ENCODE measurements at regions not wholly inside any gene's neighbourhood (a gene's known extent, or its start where the extent isn't known, plus 50 kb on each side); places are given as distances from the start of the nearest gene placed in this dataset.
"Not testable (repeated sequence)": the region's sequence is repeated elsewhere in the genome, so short reads cannot be mapped to it uniquely, and the experiment has no call there.

DNA sequence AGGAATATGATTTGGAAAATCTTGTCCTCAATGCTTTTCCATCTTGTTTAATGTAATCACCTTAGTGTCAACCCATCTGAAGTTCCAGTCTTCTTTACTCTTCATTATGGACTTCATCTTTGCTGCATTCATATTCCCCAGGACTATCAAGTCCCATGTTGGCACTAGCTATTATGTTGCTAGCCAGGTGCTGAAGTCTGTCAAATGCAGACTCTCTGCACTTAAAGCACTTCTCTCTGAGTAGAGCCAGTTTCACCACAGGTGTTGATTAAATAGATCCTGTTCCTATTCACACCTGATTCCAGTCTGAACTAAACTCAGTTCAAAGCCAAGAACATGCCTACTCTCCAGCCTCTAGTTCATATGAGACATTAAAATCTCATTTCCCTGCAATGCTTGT lies 75.0 kb upstream of the PKN2 start:
- no peak for DNase-seq

DNA sequence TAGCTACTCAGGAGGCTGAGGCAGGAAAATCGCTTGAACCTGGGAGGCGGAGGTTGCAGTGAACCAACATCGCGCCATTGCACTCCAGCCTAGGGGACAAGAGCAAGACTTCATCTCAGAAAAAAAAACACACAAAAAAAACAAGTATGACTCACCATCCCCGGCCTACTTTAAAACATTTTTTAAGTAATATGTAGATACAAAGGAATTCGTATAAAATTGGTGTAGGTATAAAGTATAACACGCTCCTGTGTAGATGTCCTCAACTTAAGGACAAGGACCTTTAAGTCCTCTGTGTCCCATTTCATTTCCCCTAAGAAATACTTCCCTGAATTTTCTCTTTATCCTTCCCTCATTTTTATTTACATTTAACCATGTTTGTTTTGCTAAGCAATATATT lies 73.4 kb upstream of the PKN2 start:
- DNase-seq: no peak

DNA sequence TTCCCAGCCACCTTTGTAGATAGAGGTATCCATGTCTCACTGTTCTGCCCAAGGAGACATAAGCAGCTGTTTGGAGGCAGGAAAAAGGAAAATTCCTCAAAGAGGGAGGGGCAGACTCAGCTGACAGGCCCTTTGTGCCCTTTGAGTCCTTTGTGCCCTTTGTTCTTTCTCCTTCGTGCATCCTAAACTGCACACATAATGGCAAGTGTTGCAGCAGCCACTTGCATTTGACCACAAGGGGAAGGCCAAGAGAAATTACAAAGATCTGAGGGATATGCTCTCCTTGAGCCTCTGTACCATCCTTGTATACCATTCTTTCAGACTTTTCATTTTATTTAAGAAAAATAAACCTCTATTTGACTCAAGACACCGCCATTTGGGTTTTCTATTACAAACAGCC lies 71.8 kb upstream of the PKN2 start:
- DNase-seq: no peak

DNA sequence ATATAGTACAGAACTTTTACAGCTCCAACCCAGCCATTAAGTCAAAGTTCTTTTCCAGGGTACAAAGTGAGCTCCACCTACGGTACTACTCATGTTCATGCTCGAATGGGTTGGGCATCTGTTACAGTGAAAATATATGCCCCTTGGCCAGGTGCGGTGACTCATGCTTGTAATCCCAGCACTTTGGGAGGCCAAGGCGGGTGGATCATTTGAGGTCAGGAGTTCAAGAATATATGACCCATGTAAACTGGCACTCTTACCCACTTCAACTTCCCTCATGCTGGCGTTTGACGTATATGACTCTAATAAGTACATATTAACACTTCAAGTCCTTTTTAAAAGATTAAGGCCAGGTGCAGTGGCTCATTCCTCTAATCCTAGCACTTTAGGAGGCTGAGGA lies 71.3 kb upstream of the PKN2 start:
- DNase-seq: no peak

DNA sequence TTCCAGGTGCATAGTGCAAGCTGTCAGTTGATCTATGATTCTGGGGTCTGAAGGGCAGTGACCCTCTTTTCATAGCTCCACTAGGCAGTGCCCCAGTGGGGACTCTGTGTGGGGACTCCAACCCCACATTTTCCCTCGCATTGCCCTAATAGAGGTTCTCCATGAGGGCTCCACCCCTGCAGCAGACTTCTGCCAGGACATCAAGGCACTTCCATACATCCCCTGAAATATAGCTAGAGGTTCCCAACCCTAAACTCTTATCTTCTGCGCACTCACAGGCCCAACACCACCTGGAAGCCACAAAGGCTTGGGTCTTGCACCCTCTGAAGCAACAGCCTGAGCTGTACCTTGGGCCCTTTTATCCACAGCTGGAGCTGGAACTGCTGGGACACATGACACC lies 65.7 kb upstream of the PKN2 start:
- DNase-seq: no peak

DNA sequence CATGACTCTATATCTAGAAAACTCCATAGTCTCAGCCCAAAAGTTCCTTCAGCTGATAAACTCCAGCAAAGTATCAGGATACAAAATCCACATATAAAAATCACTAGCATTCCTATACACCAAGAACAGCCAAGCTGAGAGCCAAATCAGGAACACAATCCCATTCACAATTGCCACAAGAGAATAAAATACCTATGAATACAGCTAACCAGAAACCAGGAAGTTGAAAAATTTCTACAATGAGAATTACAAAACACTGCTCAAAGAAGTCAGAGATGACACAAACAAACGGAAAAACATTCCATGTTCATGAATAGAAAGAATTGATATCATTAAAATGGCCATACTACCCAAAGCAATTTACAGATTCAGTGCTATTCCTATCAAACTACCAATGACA lies 61.0 kb upstream of the PKN2 start:
- not testable (repeated sequence) for DNase-seq

Data from activated CD4-positive, alpha-beta T cell treated with anti-CD3 and anti-CD28 coated beads for 4 hours (primary cell).